A549 (cell line): ENCODE measurements at regions not wholly inside any gene's neighbourhood (a gene's known extent, or its start where the extent isn't known, plus 50 kb on each side); places are given as distances from the start of the nearest gene placed in this dataset.
A peak's percentile ranks its signal among the peaks of the same experiment; 100 is the strongest.

Experiments
- ATAC-seq, 2 experiments: fragments of 200-7000 bp in 1 of 2; fragments of >200 bp in 1 of 2; cut with Nextera tagmentation in 1 of 2; cut with Tn5 transposase in 1 of 2; 3 replicates each; pipeline versions ENCODE4 v1.8.0 to v1.9.1; 2018 to 2020; ENCODE audit warnings: mild to moderate bottlenecking in 1 of 2, moderate library complexity in 1 of 2
- CTCF ChIA-PET: fragments of 300-600 bp; sonication (Branson Sonifier 250); formaldehyde crosslinking; extraction: SDS; loops from one replicate; lab custom pipeline; 2021; ENCODE audit warnings: antibody characterized with exemption, inconsistent platforms; lab: Yijun Ruan, JAX
- POLR2A ChIA-PET: fragments of 350-600 bp; formaldehyde crosslinking; extraction: SDS; loops from one replicate; lab custom pipeline; 2021; ENCODE audit warnings: antibody characterized with exemption, inconsistent platforms; lab: Yijun Ruan, JAX
- DNase-seq, 2 experiments: peaks; one replicate each; pipeline versions ENCODE4 v3.0.0 to v3.0.0-alpha.2; 2011 to 2016; ENCODE audit warnings: low read depth in 1 of 2, low spot score in 1 of 2
- FAIRE-seq: peaks from 2 replicates; lab custom pipeline; 2011; peaks lifted over from hg19 to GRCh38; lab: Jason Lieb, UNC
- H3K27ac ChIP-seq, 2 experiments: fragments of >200 bp; sonication (Bioruptor Twin); formaldehyde crosslinking; 3 replicates each; pipeline ENCODE4 v1.5.1; 2016 to 2017
- H3K4me1 ChIP-seq: fragments of >200 bp; sonication (Bioruptor Twin); formaldehyde crosslinking; 3 replicates; pipeline ENCODE4 v1.6.1; 2016
- H3K4me2 ChIP-seq: fragments of >200 bp; sonication (Bioruptor Twin); formaldehyde crosslinking; 3 replicates; pipeline ENCODE4 v1.6.1; 2016
- H3K4me3 ChIP-seq: fragments of >200 bp; sonication (Bioruptor Twin); formaldehyde crosslinking; 3 replicates; pipeline ENCODE4 v1.5.1; 2016
- H3K9me3 ChIP-seq: fragments of >200 bp; sonication (Bioruptor Twin); formaldehyde crosslinking; 3 replicates; pipeline ENCODE4 v1.6.1; 2016
- BHLHE40 ChIP-seq: IDR thresholded peaks from 2 replicates; pipeline ENCODE4 v1.6.1; 2012; ENCODE audit warnings: low read depth, low read length, inconsistent platforms
- CEBPB ChIP-seq, 2 experiments: fragments of >200 bp in 1 of 2; sonication (Bioruptor Twin) in 1 of 2; formaldehyde crosslinking in 1 of 2; IDR thresholded peaks; 2 replicates each; pipeline ENCODE4 v1.6.1; 2012 to 2016
- EHF ChIP-seq: fragments of 250-450 bp; sonication (Bioruptor Pico); IDR thresholded peaks from 2 replicates; pipeline ENCODE4 v1.5.0; 2020; ENCODE audit warnings: mild to moderate bottlenecking
- ESRRA ChIP-seq: fragments of 150-350 bp; IDR thresholded peaks from 2 replicates; pipeline ENCODE4 v1.6.1; 2014; ENCODE audit warnings: mild to moderate bottlenecking, low read length, borderline replicate concordance
- FOSL2 ChIP-seq, 2 experiments: fragments of 450-650 bp in 1 of 2; fragments of >200 bp in 1 of 2; sonication (Bioruptor Twin) in 1 of 2; formaldehyde crosslinking; IDR thresholded peaks; 2 replicates each; pipeline versions ENCODE4 v1.5.0 to v1.6.1; 2016 to 2020; ENCODE audit warnings: mild to moderate bottlenecking in 1 of 2, moderate library complexity in 1 of 2
- HOXA7 ChIP-seq: fragments of 250-450 bp; sonication (Bioruptor Pico); IDR thresholded peaks from 2 replicates; pipeline ENCODE4 v1.5.0; 2020; ENCODE audit warnings: mild to moderate bottlenecking, moderate library complexity
- KDM5A ChIP-seq: fragments of 200-600 bp; sonication (generic); IDR thresholded peaks from 2 replicates; pipeline ENCODE4 v1.6.1; 2016; ENCODE audit warnings: antibody characterized with exemption, mild to moderate bottlenecking
- POLR2A ChIP-seq: IDR thresholded peaks from 2 replicates; pipeline ENCODE4 v1.6.1; 2012; ENCODE audit warnings: mild to moderate bottlenecking, low read length
- POLR2AphosphoS2 ChIP-seq: conservative IDR thresholded peaks from 2 replicates; pipeline ENCODE4 v1.6.1; 2012; ENCODE audit warnings: low read length, improper control_type of control experiment, inconsistent platforms
- RAD21 ChIP-seq, 2 experiments: fragments of >200 bp in 1 of 2; sonication (Bioruptor Twin) in 1 of 2; formaldehyde crosslinking in 1 of 2; IDR thresholded peaks in 1 of 2; conservative IDR thresholded peaks in 1 of 2; 2 replicates in 1 of 2; 3 replicates in 1 of 2; pipeline ENCODE4 v1.6.1; 2012 to 2018; ENCODE audit warnings: inconsistent platforms in 1 of 2
- RARB ChIP-seq: fragments of 250-450 bp; sonication (Bioruptor Pico); IDR thresholded peaks from 2 replicates; pipeline ENCODE4 v1.8.0; 2021; ENCODE audit warnings: mild to moderate bottlenecking, moderate library complexity
- SMC3 ChIP-seq: fragments of >200 bp; sonication (Bioruptor Twin); formaldehyde crosslinking; IDR thresholded peaks from 3 replicates; pipeline ENCODE4 v1.6.1; 2018; ENCODE audit warnings: inconsistent platforms
- SREBF2 ChIP-seq: fragments of 450-650 bp; IDR thresholded peaks from 2 replicates; pipeline ENCODE4 v1.6.1; 2014; ENCODE audit warnings: mild to moderate bottlenecking, moderate library complexity
- TP53 ChIP-seq: fragments of 250-450 bp; sonication (Bioruptor Pico); IDR thresholded peaks from 2 replicates; pipeline ENCODE4 v1.5.0; 2021; ENCODE audit warnings: mild to moderate bottlenecking, moderate library complexity
- ZC3H11A ChIP-seq: fragments of 450-650 bp; IDR thresholded peaks from 2 replicates; pipeline ENCODE4 v1.6.1; 2014; ENCODE audit warnings: antibody characterized with exemption, mild to moderate bottlenecking
- ZFP36 ChIP-seq: fragments of 450-650 bp; IDR thresholded peaks from 2 replicates; pipeline ENCODE4 v1.6.1; 2014; ENCODE audit warnings: borderline replicate concordance; ENCODE audit not compliant: partially characterized antibody
- WGBS: methylation state at CpG from one replicate; pipeline ENCODE4 v1.1.6; 2017; ENCODE audit errors: missing lambda C conversion rate; 5-methylcytosine and 5-hydroxymethylcytosine counted together
- TF ChIP-seq, protein P1 (sequence below): fragments of 250-450 bp; sonication (Bioruptor Pico); IDR thresholded peaks from 2 replicates; pipeline ENCODE4 v1.5.0; 2021; ENCODE audit warnings: mild to moderate bottlenecking, moderate library complexity, borderline replicate concordance
- TF ChIP-seq, protein P2 (sequence below): fragments of 250-450 bp; sonication (Bioruptor Pico); IDR thresholded peaks from 2 replicates; pipeline ENCODE4 v1.5.0; 2020; ENCODE audit warnings: low read depth, mild to moderate bottlenecking, moderate library complexity
- TF ChIP-seq, protein P3 (sequence below): fragments of >200 bp; sonication (Bioruptor Twin); formaldehyde crosslinking; IDR thresholded peaks from 3 replicates; pipeline ENCODE4 v1.6.1; 2016
- TF ChIP-seq, protein P4 (sequence below): fragments of 150-350 bp; IDR thresholded peaks from 2 replicates; pipeline ENCODE4 v1.6.1; 2014; ENCODE audit warnings: low read depth, mild to moderate bottlenecking, low read length
- TF ChIP-seq, protein P5 (sequence below): fragments of >200 bp; sonication (Bioruptor Twin); formaldehyde crosslinking; IDR thresholded peaks from 3 replicates; pipeline ENCODE4 v1.5.1; 2016

DNA sequence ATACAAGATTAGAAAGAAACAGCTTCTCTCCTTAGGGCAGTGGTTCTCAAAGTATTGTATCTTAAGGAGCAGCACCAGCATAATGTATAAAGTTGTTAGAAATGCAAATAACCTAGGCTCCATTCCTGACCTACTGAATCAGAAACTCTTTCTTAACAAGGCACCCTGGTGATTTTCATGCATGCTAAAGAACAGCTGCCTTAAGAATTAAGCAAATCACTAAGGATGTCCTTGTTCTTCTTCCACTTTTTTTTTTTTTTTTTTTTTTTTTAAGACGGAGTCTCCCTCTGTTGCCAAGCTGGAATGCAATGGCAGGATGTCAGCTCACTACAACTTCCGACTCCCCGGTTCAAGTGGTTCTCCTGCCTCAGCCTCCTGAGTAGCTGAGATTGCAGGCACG is 1095.2 kb upstream of the EDIL3 start:
- Histone ChIP-seq H3K9me3 (peaks cover 6% of the 10 kb centered on the region; the same call in 2 of the 3 replicates), H3K4me1 (no peaks in the 10 kb centered on the region), H3K4me3 (no peak overlapping the region), H3K27ac (no peak overlapping the region), H3K4me2 (no peak overlapping the region)
- ChIA-PET POLR2A (no interaction called here), CTCF (no interaction called here)
- no peak for TF ChIP-seq KDM5A
- TF ChIP-seq EHF (CRISPR knock-in tag) = no peak
- TF ChIP-seq RARB = no peak
- TF ChIP-seq POLR2AphosphoS2 = no peak
- TF ChIP-seq, protein P1, sequence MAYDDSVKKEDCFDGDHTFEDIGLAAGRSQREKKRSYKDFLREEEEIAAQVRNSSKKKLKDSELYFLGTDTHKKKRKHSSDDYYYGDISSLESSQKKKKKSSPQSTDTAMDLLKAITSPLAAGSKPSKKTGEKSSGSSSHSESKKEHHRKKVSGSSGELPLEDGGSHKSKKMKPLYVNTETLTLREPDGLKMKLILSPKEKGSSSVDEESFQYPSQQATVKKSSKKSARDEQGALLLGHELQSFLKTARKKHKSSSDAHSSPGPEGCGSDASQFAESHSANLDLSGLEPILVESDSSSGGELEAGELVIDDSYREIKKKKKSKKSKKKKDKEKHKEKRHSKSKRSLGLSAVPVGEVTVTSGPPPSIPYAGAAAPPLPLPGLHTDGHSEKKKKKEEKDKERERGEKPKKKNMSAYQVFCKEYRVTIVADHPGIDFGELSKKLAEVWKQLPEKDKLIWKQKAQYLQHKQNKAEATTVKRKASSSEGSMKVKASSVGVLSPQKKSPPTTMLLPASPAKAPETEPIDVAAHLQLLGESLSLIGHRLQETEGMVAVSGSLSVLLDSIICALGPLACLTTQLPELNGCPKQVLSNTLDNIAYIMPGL (CRISPR knock-in tag) = no peak
- no peak for TF ChIP-seq SMC3
- TF ChIP-seq, protein P2, sequence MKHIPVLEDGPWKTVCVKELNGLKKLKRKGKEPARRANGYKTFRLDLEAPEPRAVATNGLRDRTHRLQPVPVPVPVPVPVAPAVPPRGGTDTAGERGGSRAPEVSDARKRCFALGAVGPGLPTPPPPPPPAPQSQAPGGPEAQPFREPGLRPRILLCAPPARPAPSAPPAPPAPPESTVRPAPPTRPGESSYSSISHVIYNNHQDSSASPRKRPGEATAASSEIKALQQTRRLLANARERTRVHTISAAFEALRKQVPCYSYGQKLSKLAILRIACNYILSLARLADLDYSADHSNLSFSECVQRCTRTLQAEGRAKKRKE = no peak
- TF ChIP-seq, protein P3, sequence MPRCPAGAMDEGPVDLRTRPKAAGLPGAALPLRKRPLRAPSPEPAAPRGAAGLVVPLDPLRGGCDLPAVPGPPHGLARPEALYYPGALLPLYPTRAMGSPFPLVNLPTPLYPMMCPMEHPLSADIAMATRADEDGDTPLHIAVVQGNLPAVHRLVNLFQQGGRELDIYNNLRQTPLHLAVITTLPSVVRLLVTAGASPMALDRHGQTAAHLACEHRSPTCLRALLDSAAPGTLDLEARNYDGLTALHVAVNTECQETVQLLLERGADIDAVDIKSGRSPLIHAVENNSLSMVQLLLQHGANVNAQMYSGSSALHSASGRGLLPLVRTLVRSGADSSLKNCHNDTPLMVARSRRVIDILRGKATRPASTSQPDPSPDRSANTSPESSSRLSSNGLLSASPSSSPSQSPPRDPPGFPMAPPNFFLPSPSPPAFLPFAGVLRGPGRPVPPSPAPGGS = no peak
- TF ChIP-seq ESRRA = no peak
- TF ChIP-seq, protein P4, sequence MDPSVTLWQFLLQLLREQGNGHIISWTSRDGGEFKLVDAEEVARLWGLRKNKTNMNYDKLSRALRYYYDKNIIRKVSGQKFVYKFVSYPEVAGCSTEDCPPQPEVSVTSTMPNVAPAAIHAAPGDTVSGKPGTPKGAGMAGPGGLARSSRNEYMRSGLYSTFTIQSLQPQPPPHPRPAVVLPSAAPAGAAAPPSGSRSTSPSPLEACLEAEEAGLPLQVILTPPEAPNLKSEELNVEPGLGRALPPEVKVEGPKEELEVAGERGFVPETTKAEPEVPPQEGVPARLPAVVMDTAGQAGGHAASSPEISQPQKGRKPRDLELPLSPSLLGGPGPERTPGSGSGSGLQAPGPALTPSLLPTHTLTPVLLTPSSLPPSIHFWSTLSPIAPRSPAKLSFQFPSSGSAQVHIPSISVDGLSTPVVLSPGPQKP = no peak
- TF ChIP-seq, protein P5, sequence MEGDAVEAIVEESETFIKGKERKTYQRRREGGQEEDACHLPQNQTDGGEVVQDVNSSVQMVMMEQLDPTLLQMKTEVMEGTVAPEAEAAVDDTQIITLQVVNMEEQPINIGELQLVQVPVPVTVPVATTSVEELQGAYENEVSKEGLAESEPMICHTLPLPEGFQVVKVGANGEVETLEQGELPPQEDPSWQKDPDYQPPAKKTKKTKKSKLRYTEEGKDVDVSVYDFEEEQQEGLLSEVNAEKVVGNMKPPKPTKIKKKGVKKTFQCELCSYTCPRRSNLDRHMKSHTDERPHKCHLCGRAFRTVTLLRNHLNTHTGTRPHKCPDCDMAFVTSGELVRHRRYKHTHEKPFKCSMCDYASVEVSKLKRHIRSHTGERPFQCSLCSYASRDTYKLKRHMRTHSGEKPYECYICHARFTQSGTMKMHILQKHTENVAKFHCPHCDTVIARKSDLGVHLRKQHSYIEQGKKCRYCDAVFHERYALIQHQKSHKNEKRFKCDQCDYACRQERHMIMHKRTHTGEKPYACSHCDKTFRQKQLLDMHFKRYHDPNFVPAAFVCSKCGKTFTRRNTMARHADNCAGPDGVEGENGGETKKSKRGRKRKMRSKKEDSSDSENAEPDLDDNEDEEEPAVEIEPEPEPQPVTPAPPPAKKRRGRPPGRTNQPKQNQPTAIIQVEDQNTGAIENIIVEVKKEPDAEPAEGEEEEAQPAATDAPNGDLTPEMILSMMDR = no peak
- no peak for TF ChIP-seq HOXA7 (CRISPR knock-in tag)
- TF ChIP-seq TP53 = no peak
- TF ChIP-seq RAD21 (conservative IDR thresholded peaks at IDR 0.05 in 1 of 2, IDR thresholded peaks at IDR 0.05 in 1 of 2) = no peak
- no peak for TF ChIP-seq FOSL2 (IDR thresholded peaks at IDR 0.05)
- TF ChIP-seq FOSL2 (CRISPR knock-in tag; IDR thresholded peaks at IDR 0.05) = no peak
- no peak for TF ChIP-seq ZC3H11A
- TF ChIP-seq BHLHE40 = no peak
- no peak for TF ChIP-seq CEBPB (IDR thresholded peaks at IDR 0.05)
- no peak for TF ChIP-seq POLR2A
- WGBS = 65% methylated on average over 4 of the region's 4 CpGs
- no peak for ATAC-seq
- DNase-seq = no peak
- FAIRE-seq = no peak

DNA sequence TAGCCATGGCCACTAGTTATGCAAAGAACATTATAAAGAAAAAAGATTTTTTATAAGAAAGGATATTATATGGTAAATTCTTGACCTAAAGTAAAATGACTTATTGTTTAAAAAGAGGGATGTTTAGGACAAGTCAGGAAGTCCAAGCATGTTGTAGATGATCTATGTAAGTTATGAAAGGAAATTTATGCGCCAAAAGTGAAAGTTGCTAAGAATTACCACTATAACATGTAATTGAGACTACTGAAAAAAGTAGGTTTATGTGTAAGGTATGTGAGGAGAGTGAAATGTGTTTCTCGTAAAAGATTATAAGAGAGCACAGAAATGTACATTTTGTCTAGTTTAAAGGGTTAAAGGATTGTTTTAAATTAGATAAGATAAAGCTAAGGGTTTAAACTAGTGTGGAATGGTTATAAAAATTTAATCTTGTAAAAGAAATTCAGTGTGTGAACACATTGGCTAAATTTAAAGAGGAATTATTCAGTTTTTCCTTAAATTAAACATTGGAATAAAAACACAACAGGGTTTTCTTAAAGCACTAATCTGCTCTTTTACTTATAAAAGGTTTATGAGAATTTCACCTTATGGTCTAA is 1100.4 kb upstream of the EDIL3 start:
- POLR2A ChIA-PET = no interaction called here
- Histone ChIP-seq H3K4me3 (no peak overlapping the region), H3K9me3 (peaks cover 8% of the 10 kb centered on the region; the same call in 2 of the 3 replicates), H3K4me2 (no peak overlapping the region), H3K4me1 (no peaks in the 10 kb centered on the region), H3K27ac (no peak overlapping the region)
- DNase-seq (peak in 1 of 2 experiments; percentile 8), ATAC-seq (no peak), FAIRE-seq (no peak)
- WGBS = 1% methylated on average over 2 of the region's 2 CpGs
- CTCF ChIA-PET = no interaction called here
- peak; percentile 71 for TF ChIP-seq ZFP36
- no peak for TF ChIP-seq SREBF2
